GM12878 (cell line): ENCODE measurements at regions not wholly inside any gene's neighbourhood (a gene's known extent, or its start where the extent isn't known, plus 50 kb on each side); places are given as distances from the start of the nearest gene placed in this dataset.

Experiments used
- CTCF ChIP-seq, 3 experiments: IDR thresholded peaks in 2 of 3; conservative IDR thresholded peaks in 1 of 3; 2 replicates each; pipeline ENCODE4 v1.5.1; 2011; ENCODE audit warnings: low read depth in 3 of 3, low read length in 3 of 3, mild to moderate bottlenecking in 3 of 3, control low read depth in 2 of 3, moderate library complexity in 2 of 3, inconsistent platforms in 1 of 3, mixed read lengths in 1 of 3; ENCODE audit not compliant: control insufficient read depth in 2 of 3, insufficient read depth in 1 of 3; ENCODE audit errors: extremely low read depth in 1 of 3
- E2F8 ChIP-seq: fragments of 450-650 bp; IDR thresholded peaks from 2 replicates; pipeline ENCODE4 v1.6.1; 2018; ENCODE audit warnings: mild to moderate bottlenecking, low read depth, moderate library complexity; ENCODE audit not compliant: partially characterized antibody
- EP300 ChIP-seq, 2 experiments: fragments of 150-350 bp in 1 of 2; IDR thresholded peaks; 2 replicates each; pipeline ENCODE4 v1.6.1; 2011 to 2012; ENCODE audit warnings: low read depth in 2 of 2, low read length in 2 of 2, borderline replicate concordance in 1 of 2, improper control_type of control experiment in 1 of 2, inconsistent platforms in 1 of 2; ENCODE audit not compliant: control insufficient read depth in 1 of 2
- FOXM1 ChIP-seq: IDR thresholded peaks from 2 replicates; pipeline ENCODE4 v1.6.1; 2012; ENCODE audit warnings: low read depth, mild to moderate bottlenecking, inconsistent platforms, low read length, moderate library complexity
- NFYB ChIP-seq: IDR thresholded peaks from 2 replicates; pipeline ENCODE4 v1.6.1; 2011; ENCODE audit warnings: low read depth, mild to moderate bottlenecking, low read length, improper control_type of control experiment, moderate library complexity; ENCODE audit not compliant: insufficient read depth
- YY1 ChIP-seq: IDR thresholded peaks from 2 replicates; pipeline ENCODE4 v1.6.1; 2011; ENCODE audit warnings: low read depth, mild to moderate bottlenecking, low read length

- no peak for TF ChIP-seq EP300 (IDR thresholded peaks at IDR 0.05; ENCODE audit: borderline replicate concordance in 1 of 2, control insufficient read depth in 1 of 2, low read depth in 2 of 2, low read length in 2 of 2)
- TF ChIP-seq NFYB, result no peak
- no peak for TF ChIP-seq FOXM1
- TF ChIP-seq E2F8, result no peak
- TF ChIP-seq YY1, result no peak
- no peak for TF ChIP-seq CTCF (IDR thresholded peaks at IDR 0.05 in 2 of 3, conservative IDR thresholded peaks at IDR 0.05 in 1 of 3; ENCODE audit: control insufficient read depth in 2 of 3, extremely low read depth in 1 of 3, insufficient read depth in 1 of 3, low read depth in 3 of 3, low read length in 3 of 3)
Observed at GRCh38 chr12:91432755-91433154, 250.1 kb upstream of the DCN start.
